K562 (cell line): ENCODE measurements at regions not wholly inside any gene's neighbourhood (a gene's known extent, or its start where the extent isn't known, plus 50 kb on each side); places are given as distances from the start of the nearest gene placed in this dataset.

Experiments
- BDP1 ChIP-seq: IDR thresholded peaks from 3 replicates; pipeline ENCODE4 v1.6.1; 2011; ENCODE audit not compliant: insufficient read length, insufficient read depth
- ETS2 ChIP-seq: IDR thresholded peaks from 2 replicates; pipeline ENCODE4 v1.6.1; 2016; ENCODE audit warnings: borderline replicate concordance, missing genetic modification characterization, mild to moderate bottlenecking, moderate library complexity, missing compliant biosample characterization; ENCODE audit not compliant: poor library complexity, severe bottlenecking
- KHSRP ChIP-seq: fragments of 450-650 bp; IDR thresholded peaks from 2 replicates; pipeline ENCODE4 v1.6.1; 2017
- LEF1 ChIP-seq: fragments of 450-650 bp; IDR thresholded peaks from 2 replicates; pipeline ENCODE4 v1.6.1; 2016; ENCODE audit warnings: mild to moderate bottlenecking
- NBN ChIP-seq: fragments of 450-650 bp; IDR thresholded peaks from 2 replicates; pipeline ENCODE4 v1.6.1; 2016; ENCODE audit warnings: low read depth, mild to moderate bottlenecking
- PPARD ChIP-seq: fragments of 250-450 bp; sonication (Bioruptor Pico); IDR thresholded peaks from 2 replicates; pipeline ENCODE4 v1.8.0; 2022; ENCODE audit warnings: inconsistent platforms, mild to moderate bottlenecking, moderate library complexity
- RCOR1 ChIP-seq, 2 experiments: IDR thresholded peaks; 2 replicates each; pipeline ENCODE4 v1.6.1; 2012; ENCODE audit warnings: low read depth in 2 of 2, low read length in 2 of 2, borderline replicate concordance in 1 of 2, improper control_type of control experiment in 1 of 2
- TRIM24 ChIP-seq, 2 experiments: fragments of 450-650 bp; IDR thresholded peaks; 2 replicates each; pipeline ENCODE4 v1.6.1; 2016
- ZNF282 ChIP-seq: sonication (generic); formaldehyde crosslinking; IDR thresholded peaks from 2 replicates; pipeline ENCODE4 v1.8.1; 2023; ENCODE audit warnings: missing genetic modification reagents
- ZNF76 ChIP-seq: fragments of 250-450 bp; sonication (Bioruptor Pico); IDR thresholded peaks from 2 replicates; pipeline ENCODE4 v1.4.0; 2020; ENCODE audit warnings: mild to moderate bottlenecking, moderate library complexity, borderline replicate concordance
- TF ChIP-seq, protein P1 (sequence below): sonication (generic); formaldehyde crosslinking; IDR thresholded peaks from 2 replicates; pipeline ENCODE4 v1.5.0; 2020; ENCODE audit warnings: missing genetic modification reagents
- TF ChIP-seq, protein P2 (sequence below): fragments of 250-450 bp; sonication (Bioruptor Pico); IDR thresholded peaks from 2 replicates; pipeline ENCODE4 v1.5.0; 2021; ENCODE audit warnings: mild to moderate bottlenecking, borderline replicate concordance
- TF ChIP-seq, protein P3 (sequence below), 3 experiments: IDR thresholded peaks in 2 of 3; conservative IDR thresholded peaks in 1 of 3; 2 replicates each; pipeline ENCODE4 v1.5.1; 2011 to 2012; ENCODE audit warnings: low read length in 3 of 3, mild to moderate bottlenecking in 3 of 3, control low read depth in 2 of 3, improper control_type of control experiment in 1 of 3, inconsistent platforms in 1 of 3, low read depth in 1 of 3, mixed read lengths in 1 of 3, moderate library complexity in 1 of 3; ENCODE audit not compliant: insufficient read depth in 2 of 3
- TF ChIP-seq, protein P4 (sequence below), 2 experiments: fragments of 250-450 bp in 1 of 2; fragments of 450-650 bp in 1 of 2; sonication (Bioruptor Pico) in 1 of 2; IDR thresholded peaks; 2 replicates each; pipeline versions ENCODE4 v1.6.1 to v1.8.0; 2016 to 2021; ENCODE audit warnings: mild to moderate bottlenecking in 2 of 2, moderate library complexity in 2 of 2, missing compliant biosample characterization in 1 of 2, missing genetic modification characterization in 1 of 2

DNA sequence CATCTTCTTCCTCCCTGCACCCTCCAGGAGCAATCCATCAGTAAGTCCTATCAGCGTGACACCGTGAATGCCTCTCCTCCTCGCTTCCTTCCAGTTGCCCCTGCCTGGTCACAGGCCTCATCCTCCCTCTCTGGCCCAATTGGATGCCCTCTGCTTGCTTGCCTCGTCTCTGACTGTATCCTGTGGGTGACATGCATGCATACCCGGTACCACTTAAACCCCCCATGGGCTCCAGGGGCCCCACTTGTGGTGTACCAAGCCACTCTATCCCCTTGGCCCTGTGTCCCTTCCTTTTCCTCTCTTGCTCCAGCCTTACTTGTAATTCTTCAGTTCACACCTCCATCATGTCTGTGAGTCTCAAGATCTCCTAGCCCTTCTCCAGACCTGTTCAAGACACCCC, 106.0 kb upstream of the RTL1 start:
- TF ChIP-seq ZNF76 (no peak), NBN (no peak), KHSRP (no peak), BDP1 (no peak), ZNF282 (CRISPR knock-in tag) (no peak), RCOR1 (IDR thresholded peaks at IDR 0.05; ENCODE audit: borderline replicate concordance in 1 of 2, low read depth in 2 of 2, low read length in 2 of 2) (no peak), LEF1 (no peak), ETS2 (tag) (no peak), TRIM24 (IDR thresholded peaks at IDR 0.05) (no peak), PPARD (CRISPR knock-in tag) (no peak)
- TF ChIP-seq, protein P1, sequence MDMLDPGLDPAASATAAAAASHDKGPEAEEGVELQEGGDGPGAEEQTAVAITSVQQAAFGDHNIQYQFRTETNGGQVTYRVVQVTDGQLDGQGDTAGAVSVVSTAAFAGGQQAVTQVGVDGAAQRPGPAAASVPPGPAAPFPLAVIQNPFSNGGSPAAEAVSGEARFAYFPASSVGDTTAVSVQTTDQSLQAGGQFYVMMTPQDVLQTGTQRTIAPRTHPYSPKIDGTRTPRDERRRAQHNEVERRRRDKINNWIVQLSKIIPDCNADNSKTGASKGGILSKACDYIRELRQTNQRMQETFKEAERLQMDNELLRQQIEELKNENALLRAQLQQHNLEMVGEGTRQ (CRISPR knock-in tag): no peak
- TF ChIP-seq, protein P2, sequence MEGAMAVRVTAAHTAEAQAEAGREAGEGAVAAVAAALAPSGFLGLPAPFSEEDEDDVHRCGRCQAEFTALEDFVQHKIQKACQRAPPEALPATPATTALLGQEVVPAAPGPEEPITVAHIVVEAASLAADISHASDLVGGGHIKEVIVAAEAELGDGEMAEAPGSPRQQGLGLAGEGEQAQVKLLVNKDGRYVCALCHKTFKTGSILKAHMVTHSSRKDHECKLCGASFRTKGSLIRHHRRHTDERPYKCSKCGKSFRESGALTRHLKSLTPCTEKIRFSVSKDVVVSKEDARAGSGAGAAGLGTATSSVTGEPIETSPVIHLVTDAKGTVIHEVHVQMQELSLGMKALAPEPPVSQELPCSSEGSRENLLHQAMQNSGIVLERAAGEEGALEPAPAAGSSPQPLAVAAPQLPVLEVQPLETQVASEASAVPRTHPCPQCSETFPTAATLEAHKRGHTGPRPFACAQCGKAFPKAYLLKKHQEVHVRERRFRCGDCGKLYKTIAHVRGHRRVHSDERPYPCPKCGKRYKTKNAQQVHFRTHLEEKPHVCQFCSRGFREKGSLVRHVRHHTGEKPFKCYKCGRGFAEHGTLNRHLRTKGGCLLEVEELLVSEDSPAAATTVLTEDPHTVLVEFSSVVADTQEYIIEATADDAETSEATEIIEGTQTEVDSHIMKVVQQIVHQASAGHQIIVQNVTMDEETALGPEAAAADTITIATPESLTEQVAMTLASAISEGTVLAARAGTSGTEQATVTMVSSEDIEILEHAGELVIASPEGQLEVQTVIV: no peak
- TF ChIP-seq, protein P3, sequence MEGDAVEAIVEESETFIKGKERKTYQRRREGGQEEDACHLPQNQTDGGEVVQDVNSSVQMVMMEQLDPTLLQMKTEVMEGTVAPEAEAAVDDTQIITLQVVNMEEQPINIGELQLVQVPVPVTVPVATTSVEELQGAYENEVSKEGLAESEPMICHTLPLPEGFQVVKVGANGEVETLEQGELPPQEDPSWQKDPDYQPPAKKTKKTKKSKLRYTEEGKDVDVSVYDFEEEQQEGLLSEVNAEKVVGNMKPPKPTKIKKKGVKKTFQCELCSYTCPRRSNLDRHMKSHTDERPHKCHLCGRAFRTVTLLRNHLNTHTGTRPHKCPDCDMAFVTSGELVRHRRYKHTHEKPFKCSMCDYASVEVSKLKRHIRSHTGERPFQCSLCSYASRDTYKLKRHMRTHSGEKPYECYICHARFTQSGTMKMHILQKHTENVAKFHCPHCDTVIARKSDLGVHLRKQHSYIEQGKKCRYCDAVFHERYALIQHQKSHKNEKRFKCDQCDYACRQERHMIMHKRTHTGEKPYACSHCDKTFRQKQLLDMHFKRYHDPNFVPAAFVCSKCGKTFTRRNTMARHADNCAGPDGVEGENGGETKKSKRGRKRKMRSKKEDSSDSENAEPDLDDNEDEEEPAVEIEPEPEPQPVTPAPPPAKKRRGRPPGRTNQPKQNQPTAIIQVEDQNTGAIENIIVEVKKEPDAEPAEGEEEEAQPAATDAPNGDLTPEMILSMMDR (IDR thresholded peaks at IDR 0.05 in 2 of 3, conservative IDR thresholded peaks at IDR 0.05 in 1 of 3; ENCODE audit: insufficient read depth in 2 of 3, low read depth in 1 of 3, low read length in 3 of 3): no peak
- TF ChIP-seq, protein P4, sequence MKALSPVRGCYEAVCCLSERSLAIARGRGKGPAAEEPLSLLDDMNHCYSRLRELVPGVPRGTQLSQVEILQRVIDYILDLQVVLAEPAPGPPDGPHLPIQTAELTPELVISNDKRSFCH (CRISPR knock-in tag; IDR thresholded peaks at IDR 0.05): no peak
- TF ChIP-seq, protein P4 (tag; IDR thresholded peaks at IDR 0.05): no peak
